ENCODE measurements at regions not wholly inside any gene's neighbourhood (a gene's known extent, or its start where the extent isn't known, plus 50 kb on each side); places are given as distances from the start of the nearest gene placed in this dataset.

- TF ChIP-seq CTCF (IDR thresholded peaks at IDR 0.05; ENCODE audit: poor library complexity, severe bottlenecking) (no peak), EZH2 (IDR thresholded peaks at IDR 0.05; ENCODE audit: borderline replicate concordance, insufficient read depth, low read length, poor library complexity, severe bottlenecking) (no peak), TAF1 (IDR thresholded peaks at IDR 0.05; ENCODE audit: low read depth) (no peak), EP300 (conservative IDR thresholded peaks at IDR 0.05; ENCODE audit: poor library complexity, severe bottlenecking) (no peak)
Observed at GRCh38 chr14:71489742-71490141, 442.5 kb upstream of the RGS6 start.
